K562 (cell line): ENCODE measurements at regions not wholly inside any gene's neighbourhood (a gene's known extent, or its start where the extent isn't known, plus 50 kb on each side); places are given as distances from the start of the nearest gene placed in this dataset.

ENCODE experiments used
- ATAC-seq: fragments of 200-7000 bp; cut with Tn5 transposase; 3 replicates; pipeline ENCODE4 v1.9.1; 2020; ENCODE audit warnings: moderate library complexity
- BruUV-seq: library from RNA; stranded (reverse); fragments of 400-500 nt; replicated peaks from 2 replicates; lab custom pipeline; 2021; lab: Mats Ljungman, UMichigan
- CTCF ChIA-PET: fragments of 300-600 bp; formaldehyde crosslinking; extraction: SDS; loops from one replicate; lab custom pipeline; 2021; ENCODE audit warnings: low intra/inter-chr PET ratio; lab: Yijun Ruan, JAX
- POLR2A ChIA-PET: fragments of 300-600, 350-650 bp; sonication (Branson Sonifier 250); formaldehyde crosslinking; extraction: SDS; loops from one replicate; lab custom pipeline; 2021; ENCODE audit warnings: antibody characterized with exemption, inconsistent platforms; lab: Yijun Ruan, JAX
- DNase-seq, 4 experiments: peaks; one replicate each; pipeline versions ENCODE4 v3.0.0 to v3.0.0-alpha.2; 2011 to 2018; ENCODE audit warnings: low spot score in 3 of 4, mixed read lengths in 3 of 4; ENCODE audit errors: extremely low read depth in 1 of 4
- FAIRE-seq: peaks from 2 replicates; lab custom pipeline; 2011; peaks lifted over from hg19 to GRCh38; lab: Jason Lieb, UNC
- H2AFZ ChIP-seq: 2 replicates; pipeline ENCODE4 v1.6.0; 2011; ENCODE audit warnings: low read depth, low read length, control low read depth, inconsistent platforms
- H3K27ac ChIP-seq: fragments of 200-600 bp; 3 replicates; pipeline ENCODE4 v1.8.0; 2011; ENCODE audit warnings: low read depth, mild to moderate bottlenecking, control low read depth, inconsistent platforms, low read length, moderate library complexity, mixed read lengths; ENCODE audit errors: extremely low read depth
- H3K27me3 ChIP-seq, 2 experiments: fragments of 300-600 bp in 1 of 2; 2 replicates in 1 of 2; 3 replicates in 1 of 2; pipeline versions ENCODE4 v1.6.0 to v1.8.0; 2011; ENCODE audit warnings: inconsistent platforms in 2 of 2, low read length in 2 of 2, mild to moderate bottlenecking in 1 of 2, mixed read lengths in 1 of 2, moderate library complexity in 1 of 2; ENCODE audit not compliant: control insufficient read depth in 2 of 2, insufficient read depth in 2 of 2
- H3K36me3 ChIP-seq: fragments of 300-600 bp; 3 replicates; pipeline ENCODE4 v1.8.0; 2011; ENCODE audit warnings: mild to moderate bottlenecking, low read length, inconsistent platforms; ENCODE audit not compliant: control insufficient read depth, insufficient read depth
- H3K4me1 ChIP-seq, 2 experiments: fragments of 200-600 bp in 1 of 2; replicated peaks in 1 of 2; 2 replicates in 1 of 2; 3 replicates in 1 of 2; pipeline versions ENCODE4 v1.5.1 to v1.8.0; 2011; ENCODE audit warnings: inconsistent platforms in 2 of 2, low read length in 2 of 2, mild to moderate bottlenecking in 1 of 2, mixed read lengths in 1 of 2, moderate library complexity in 1 of 2; ENCODE audit not compliant: control insufficient read depth in 2 of 2, insufficient read depth in 2 of 2
- H3K4me2 ChIP-seq: 2 replicates; pipeline ENCODE4 v1.6.1; 2011; ENCODE audit warnings: low read length, control low read depth, inconsistent platforms, mixed read lengths; ENCODE audit not compliant: insufficient read depth
- H3K4me3 ChIP-seq: fragments of 200-600 bp; sonication (generic), shearing (Covaris generic); 2 replicates; pipeline ENCODE4 v1.5.1; 2016; ENCODE audit warnings: control low read depth, inconsistent platforms
- H3K79me2 ChIP-seq: fragments of 200-600 bp; 3 replicates; pipeline ENCODE4 v1.8.0; 2011; ENCODE audit warnings: low read length, inconsistent platforms; ENCODE audit not compliant: control insufficient read depth, insufficient read depth
- H3K9ac ChIP-seq, 2 experiments: 2 replicates each; pipeline versions ENCODE4 v1.6.0 to v1.6.1; 2011; ENCODE audit warnings: low read depth in 2 of 2, low read length in 2 of 2, control low read depth in 1 of 2, inconsistent platforms in 1 of 2, mild to moderate bottlenecking in 1 of 2, mixed read lengths in 1 of 2; ENCODE audit not compliant: insufficient read depth in 1 of 2
- H3K9me1 ChIP-seq: one replicate; pipeline ENCODE4 v1.6.0; 2011; ENCODE audit warnings: inconsistent platforms, mild to moderate bottlenecking, low read length, moderate library complexity; ENCODE audit not compliant: control insufficient read depth, insufficient read depth
- H3K9me3 ChIP-seq: replicated peaks from 2 replicates; pipeline ENCODE4 v1.5.1; 2011; ENCODE audit warnings: low read depth, low read length, inconsistent platforms; ENCODE audit not compliant: control insufficient read depth, insufficient read depth
- H4K20me1 ChIP-seq: replicated peaks from 2 replicates; pipeline ENCODE4 v1.6.1; 2011; ENCODE audit warnings: low read length, inconsistent platforms, mixed read lengths; ENCODE audit not compliant: control insufficient read depth, insufficient read depth
- ATF3 ChIP-seq, 2 experiments: fragments of 450-650 bp in 1 of 2; sonication (generic) in 1 of 2; formaldehyde crosslinking in 1 of 2; IDR thresholded peaks in 1 of 2; conservative IDR thresholded peaks in 1 of 2; 2 replicates each; pipeline versions ENCODE4 v1.6.1 to v1.8.1; 2016 to 2023; ENCODE audit warnings: mild to moderate bottlenecking in 2 of 2, moderate library complexity in 2 of 2, inconsistent platforms in 1 of 2, missing genetic modification reagents in 1 of 2
- ATF4 ChIP-seq: fragments of 450-650 bp; formaldehyde crosslinking; IDR thresholded peaks from 2 replicates; pipeline ENCODE4 v1.4.0; 2022; ENCODE audit warnings: mild to moderate bottlenecking, moderate library complexity
- FOXK1 ChIP-seq: sonication (generic); formaldehyde crosslinking; IDR thresholded peaks from 2 replicates; pipeline ENCODE4 v1.8.0; 2022; ENCODE audit warnings: missing genetic modification reagents, mild to moderate bottlenecking, borderline replicate concordance
- IRF9 ChIP-seq: fragments of 450-650 bp; IDR thresholded peaks from 2 replicates; pipeline ENCODE4 v1.6.1; 2016; ENCODE audit warnings: missing biosample characterization, missing genetic modification characterization
- MCM7 ChIP-seq, 2 experiments: fragments of 450-650 bp; IDR thresholded peaks; 2 replicates each; pipeline ENCODE4 v1.6.1; 2016 to 2018
- RCOR1 ChIP-seq, 2 experiments: IDR thresholded peaks; 2 replicates each; pipeline ENCODE4 v1.6.1; 2012; ENCODE audit warnings: low read depth in 2 of 2, low read length in 2 of 2, borderline replicate concordance in 1 of 2, improper control_type of control experiment in 1 of 2
- SMC3 ChIP-seq: conservative IDR thresholded peaks from 2 replicates; pipeline ENCODE4 v1.6.1; 2011; ENCODE audit warnings: low read depth, low read length, improper control_type of control experiment; ENCODE audit not compliant: insufficient read depth
- TCF3 ChIP-seq: sonication (generic); formaldehyde crosslinking; IDR thresholded peaks from 2 replicates; pipeline ENCODE4 v1.4.0; 2020; ENCODE audit warnings: mild to moderate bottlenecking, missing genetic modification reagents
- TEAD4 ChIP-seq, 2 experiments: sonication (generic) in 1 of 2; formaldehyde crosslinking in 1 of 2; IDR thresholded peaks; 2 replicates each; pipeline versions ENCODE4 v1.6.1 to v1.8.0; 2012 to 2022; ENCODE audit warnings: borderline replicate concordance in 1 of 2, inconsistent platforms in 1 of 2, low read length in 1 of 2, mild to moderate bottlenecking in 1 of 2, missing genetic modification reagents in 1 of 2
- U2AF2 ChIP-seq: fragments of 200-400 bp; formaldehyde crosslinking; optimal IDR thresholded peaks from 2 replicates; pipeline ENCODE3; 2017; ENCODE audit warnings: low read depth, mild to moderate bottlenecking, low read length
- ZBTB2 ChIP-seq: fragments of 450-650 bp; IDR thresholded peaks from 2 replicates; pipeline ENCODE4 v1.6.1; 2016; ENCODE audit warnings: antibody characterized with exemption
- ZBTB7A ChIP-seq: IDR thresholded peaks from 2 replicates; pipeline ENCODE4 v1.6.1; 2011; ENCODE audit warnings: low read depth, mild to moderate bottlenecking, low read length, moderate library complexity, borderline replicate concordance; ENCODE audit not compliant: control insufficient read depth
- ZKSCAN8 ChIP-seq: fragments of 200-800 bp; sonication (Bioruptor generic); IDR thresholded peaks from 2 replicates; pipeline ENCODE4 v1.6.1; 2016; ENCODE audit warnings: missing genetic modification characterization, missing compliant biosample characterization
- ZNF124 ChIP-seq: sonication (generic); formaldehyde crosslinking; IDR thresholded peaks from 2 replicates; pipeline ENCODE4 v1.8.1; 2022; ENCODE audit warnings: missing genetic modification reagents
- ZNF449 ChIP-seq: fragments of 250-450 bp; sonication (Bioruptor Pico); IDR thresholded peaks from 2 replicates; pipeline ENCODE4 v1.8.0; 2022; ENCODE audit warnings: moderate library complexity, mild to moderate bottlenecking, inconsistent platforms
- WGBS: fragments of 100-300 bp; shearing (Covaris generic); methylation state at CpG from one replicate; pipeline ENCODE4 v1.1.6; 2016; ENCODE audit warnings: low coverage, mixed read lengths; ENCODE audit not compliant: insufficient coverage; ENCODE audit errors: missing lambda C conversion rate; 5-methylcytosine and 5-hydroxymethylcytosine counted together
- in situ Hi-C: fragments of 300-500 bp; cut with MboI; formaldehyde crosslinking; loops from 4 replicates; pipeline ENCODE4 v1.15.0; 2018; ENCODE audit warnings: inconsistent platforms, mixed read lengths
- intact Hi-C: fragments of 100-400 bp; cut with micrococcal nuclease; formaldehyde crosslinking; loops from 2 replicates; pipeline ENCODE4 v1.14.2; 2022

- TF ChIP-seq TCF3 (CRISPR knock-in tag): no peak
- no peak for TF ChIP-seq ZNF124 (CRISPR knock-in tag)
- no peak for TF ChIP-seq IRF9 (tag)
- no peak for TF ChIP-seq ATF3 (IDR thresholded peaks at IDR 0.05)
- TF ChIP-seq ATF3 (CRISPR knock-in tag; conservative IDR thresholded peaks at IDR 0.05): no peak
These were observed 71.3 kb upstream of the BDNF start (continued) for GRCh38 chr11:27771516-27771915.

GRCh38 chr11:27770576-27770975 is 70.3 kb upstream of the BDNF start:
- ATAC-seq (no peak), FAIRE-seq (no peak), DNase-seq (no peak)
- H3K9me1 ChIP-seq: no peaks in the 10 kb centered on the region
- in situ Hi-C loops: no loop called here
- H2AFZ ChIP-seq: no peak overlapping the region
- H4K20me1 ChIP-seq: no peaks in the 10 kb centered on the region
- no peaks in the 10 kb centered on the region for H3K36me3 ChIP-seq
- intact Hi-C loops: no loop called here
- H3K4me2 ChIP-seq: no peak overlapping the region
- H3K27ac ChIP-seq: no peak overlapping the region
- CTCF ChIA-PET: no interaction called here
- no peaks in the 10 kb centered on the region for H3K27me3 ChIP-seq
- BruUV-seq: no TSS peak
- H3K79me2 ChIP-seq: no peaks in the 10 kb centered on the region
- H3K9me3 ChIP-seq: no peaks in the 10 kb centered on the region
- POLR2A ChIA-PET: no interaction called here
- no peak overlapping the region for H3K9ac ChIP-seq
- no peak overlapping the region for H3K4me3 ChIP-seq
- WGBS: 0% methylated on average over 4 of the region's 4 CpGs
- H3K4me1 ChIP-seq: no peaks in the 10 kb centered on the region
- TF ChIP-seq ZBTB2: no peak
- TF ChIP-seq ATF4 (CRISPR knock-in tag): no peak
- TF ChIP-seq ZKSCAN8: no peak
- TF ChIP-seq TEAD4 (IDR thresholded peaks at IDR 0.05; ENCODE audit: low read length): no peak
- TF ChIP-seq TEAD4 (CRISPR knock-in tag; IDR thresholded peaks at IDR 0.05; ENCODE audit: borderline replicate concordance): no peak
- TF ChIP-seq FOXK1: no peak
- no peak for TF ChIP-seq SMC3
- no peak for TF ChIP-seq ZBTB7A
- no peak for TF ChIP-seq RCOR1 (IDR thresholded peaks at IDR 0.05; ENCODE audit: borderline replicate concordance in 1 of 2, low read depth in 2 of 2, low read length in 2 of 2)
- TF ChIP-seq ZNF449 (CRISPR knock-in tag): no peak
- no peak for TF ChIP-seq U2AF2
- no peak for TF ChIP-seq MCM7 (IDR thresholded peaks at IDR 0.05)
